ENCODE measurements at regions not wholly inside any gene's neighbourhood (a gene's known extent, or its start where the extent isn't known, plus 50 kb on each side); places are given as distances from the start of the nearest gene placed in this dataset.

DNA sequence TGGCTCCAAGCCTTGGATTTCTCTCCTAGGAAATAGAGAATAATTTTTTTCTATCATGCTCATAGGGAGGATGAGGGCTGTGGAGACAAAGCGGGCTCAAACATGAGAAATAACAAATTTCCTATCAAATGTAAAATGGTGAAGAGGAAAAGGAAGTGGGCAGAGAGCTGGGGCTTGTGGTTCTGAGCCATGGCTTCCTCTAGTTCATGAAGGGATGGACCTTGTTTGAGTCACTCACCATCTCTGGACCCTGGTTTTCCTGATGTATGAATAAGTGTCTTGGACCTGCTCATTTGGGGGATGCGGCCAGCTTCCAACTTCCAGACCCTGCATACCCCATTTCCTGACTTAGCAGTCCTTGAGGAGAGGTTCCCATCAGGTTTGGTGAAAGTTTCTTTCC, 63.0 kb downstream of the MSX1 start:
- Histone ChIP-seq H2AFZ (replicated peaks) (no peak overlapping the region), H4K20me1 (ENCODE audit: low read depth) (no peaks in the 10 kb centered on the region), H3K9me3 (ENCODE audit: low read depth) (no peaks in the 10 kb centered on the region), H3K79me2 (ENCODE audit: low read depth) (no peaks in the 10 kb centered on the region), H3K4me1 (no peaks in the 10 kb centered on the region), H3K4me3 (no peak overlapping the region), H3K4me2 (no peak overlapping the region), H3K27ac (no peak overlapping the region), H3K27me3 (peaks cover 20% of the 10 kb centered on the region), H3K36me3 (no peaks in the 10 kb centered on the region), H3F3A (ENCODE audit: low read depth) (no peaks in the 10 kb centered on the region), H3K9ac (no peak overlapping the region)
- Mint-ChIP-seq H3K4me1 (no peaks in the 10 kb centered on the region), H3K4me3 (no peak overlapping the region), H3K36me3 (no peaks in the 10 kb centered on the region), H3K9me3 (peaks cover 6% of the 10 kb centered on the region), H3K27me3 (ENCODE audit: insufficient read depth, low read depth) (peaks cover 6% of the 10 kb centered on the region), H3K27ac (no peak overlapping the region)
- DNase-seq (ENCODE audit: low spot score): no peak
- TF ChIP-seq EZH2 (IDR thresholded peaks at IDR 0.05) (no peak), EZH2phosphoT487 (IDR thresholded peaks at IDR 0.05) (no peak)
- TF ChIP-seq, protein P1, sequence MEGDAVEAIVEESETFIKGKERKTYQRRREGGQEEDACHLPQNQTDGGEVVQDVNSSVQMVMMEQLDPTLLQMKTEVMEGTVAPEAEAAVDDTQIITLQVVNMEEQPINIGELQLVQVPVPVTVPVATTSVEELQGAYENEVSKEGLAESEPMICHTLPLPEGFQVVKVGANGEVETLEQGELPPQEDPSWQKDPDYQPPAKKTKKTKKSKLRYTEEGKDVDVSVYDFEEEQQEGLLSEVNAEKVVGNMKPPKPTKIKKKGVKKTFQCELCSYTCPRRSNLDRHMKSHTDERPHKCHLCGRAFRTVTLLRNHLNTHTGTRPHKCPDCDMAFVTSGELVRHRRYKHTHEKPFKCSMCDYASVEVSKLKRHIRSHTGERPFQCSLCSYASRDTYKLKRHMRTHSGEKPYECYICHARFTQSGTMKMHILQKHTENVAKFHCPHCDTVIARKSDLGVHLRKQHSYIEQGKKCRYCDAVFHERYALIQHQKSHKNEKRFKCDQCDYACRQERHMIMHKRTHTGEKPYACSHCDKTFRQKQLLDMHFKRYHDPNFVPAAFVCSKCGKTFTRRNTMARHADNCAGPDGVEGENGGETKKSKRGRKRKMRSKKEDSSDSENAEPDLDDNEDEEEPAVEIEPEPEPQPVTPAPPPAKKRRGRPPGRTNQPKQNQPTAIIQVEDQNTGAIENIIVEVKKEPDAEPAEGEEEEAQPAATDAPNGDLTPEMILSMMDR (IDR thresholded peaks at IDR 0.05): no peak

DNA sequence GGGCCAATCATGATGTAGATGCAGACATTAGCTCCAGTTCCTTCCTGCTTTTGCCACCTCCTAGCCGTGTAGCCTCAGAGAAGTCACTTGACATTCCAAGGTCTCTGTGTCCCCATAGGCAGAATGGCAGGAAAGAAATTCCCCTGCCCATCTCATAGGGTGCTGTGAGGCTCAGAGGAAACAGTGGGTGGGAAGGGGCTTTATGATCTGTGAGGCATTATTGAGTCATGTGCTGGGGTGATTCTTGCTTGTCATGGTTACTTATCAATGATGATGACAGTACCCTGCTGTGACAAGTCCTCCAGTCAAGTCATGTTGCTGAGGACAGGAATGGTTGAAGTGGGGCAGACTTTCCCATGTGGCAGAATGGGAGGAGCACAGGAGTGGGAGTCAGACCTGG, 63.7 kb downstream of the MSX1 start:
- Histone ChIP-seq H3K79me2 (ENCODE audit: low read depth) (no peaks in the 10 kb centered on the region), H3F3A (ENCODE audit: low read depth) (no peaks in the 10 kb centered on the region), H3K36me3 (no peaks in the 10 kb centered on the region), H2AFZ (replicated peaks) (no peak overlapping the region), H3K4me3 (no peak overlapping the region), H3K27me3 (peaks cover 27% of the 10 kb centered on the region), H3K9me3 (ENCODE audit: low read depth) (no peaks in the 10 kb centered on the region), H3K9ac (no peak overlapping the region), H3K4me2 (no peak overlapping the region), H4K20me1 (ENCODE audit: low read depth) (no peaks in the 10 kb centered on the region), H3K27ac (no peak overlapping the region), H3K4me1 (no peaks in the 10 kb centered on the region)
- Mint-ChIP-seq H3K4me3 (no peak overlapping the region), H3K9me3 (peaks cover 4% of the 10 kb centered on the region), H3K27ac (no peak overlapping the region), H3K36me3 (no peaks in the 10 kb centered on the region), H3K27me3 (ENCODE audit: insufficient read depth, low read depth) (peaks cover 6% of the 10 kb centered on the region), H3K4me1 (no peaks in the 10 kb centered on the region)
- TF ChIP-seq EZH2 (IDR thresholded peaks at IDR 0.05) (no peak), EZH2phosphoT487 (IDR thresholded peaks at IDR 0.05) (no peak)
- TF ChIP-seq, protein P1 (IDR thresholded peaks at IDR 0.05): no peak
- no peak for DNase-seq (ENCODE audit: low spot score)

DNA sequence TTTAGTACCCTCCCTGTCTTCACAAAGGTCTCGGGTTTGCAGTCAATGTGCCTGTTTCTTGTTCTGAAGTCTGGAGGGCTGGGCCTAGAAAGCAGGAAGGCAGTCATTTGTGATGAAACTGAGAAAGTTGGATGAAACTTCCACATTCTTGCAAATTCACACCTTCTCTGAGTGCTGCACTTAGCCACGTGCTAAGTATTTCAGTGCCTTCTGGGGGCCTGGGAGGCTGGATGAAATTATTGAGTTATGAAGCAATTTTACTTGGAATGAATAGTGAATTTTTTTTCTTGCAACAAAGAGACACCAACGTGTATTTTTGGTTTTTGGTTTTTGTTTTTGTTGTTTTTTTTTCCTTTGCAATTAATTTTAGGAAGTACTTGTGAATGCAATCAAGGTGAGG, 71.2 kb downstream of the MSX1 start:
- Histone ChIP-seq H2AFZ (replicated peaks) (no peak overlapping the region), H3F3A (ENCODE audit: low read depth) (no peaks in the 10 kb centered on the region), H3K4me2 (no peak overlapping the region), H3K9ac (no peak overlapping the region), H4K20me1 (ENCODE audit: low read depth) (no peaks in the 10 kb centered on the region), H3K4me1 (no peaks in the 10 kb centered on the region), H3K27me3 (peaks cover 39% of the 10 kb centered on the region), H3K36me3 (no peaks in the 10 kb centered on the region), H3K79me2 (ENCODE audit: low read depth) (no peaks in the 10 kb centered on the region), H3K9me3 (ENCODE audit: low read depth) (no peaks in the 10 kb centered on the region), H3K27ac (no peak overlapping the region), H3K4me3 (no peak overlapping the region)
- H3K4me3 Mint-ChIP-seq: no peak overlapping the region
- no peak for TF ChIP-seq EZH2 (IDR thresholded peaks at IDR 0.05)
- TF ChIP-seq EZH2phosphoT487 (IDR thresholded peaks at IDR 0.05): no peak
- TF ChIP-seq, protein P1 (IDR thresholded peaks at IDR 0.05): no peak
- no peaks in the 10 kb centered on the region for H3K4me1 Mint-ChIP-seq
- peaks cover 4% of the 10 kb centered on the region for H3K9me3 Mint-ChIP-seq
- no peaks in the 10 kb centered on the region for H3K36me3 Mint-ChIP-seq
- no peak for DNase-seq (ENCODE audit: low spot score)
- H3K27ac Mint-ChIP-seq: no peak overlapping the region
- H3K27me3 Mint-ChIP-seq (ENCODE audit: insufficient read depth, low read depth): peaks cover 14% of the 10 kb centered on the region

Measured in neural progenitor cell (in vitro differentiated cells).